GM03348 (cell line): ENCODE measurements at regions not wholly inside any gene's neighbourhood (a gene's known extent, or its start where the extent isn't known, plus 50 kb on each side); places are given as distances from the start of the nearest gene placed in this dataset.
A peak's percentile ranks its signal among the peaks of the same experiment; 100 is the strongest.
"Not testable (repeated sequence)": the region's sequence is repeated elsewhere in the genome, so short reads cannot be mapped to it uniquely, and the experiment has no call there.

Source experiments
- DNase-seq: peaks from one replicate; pipeline ENCODE4 v3.0.0; 2012; ENCODE audit warnings: low spot score

- DNase-seq = no peak
Observed at GRCh38 chr16:64724339-64724738, 397.5 kb downstream of the CDH11 start.

- DNase-seq = no peak
Observed at GRCh38 chr16:64718486-64718885, 403.4 kb downstream of the CDH11 start.

- no peak for DNase-seq
Observed at GRCh38 chr16:64717871-64718270, 404.0 kb downstream of the CDH11 start.

- DNase-seq = no peak
Observed at GRCh38 chr16:64715624-64716023, 406.2 kb downstream of the CDH11 start.

GRCh38 chr16:64712026-64712425, 409.8 kb downstream of the CDH11 start:
- peak; percentile 3 for DNase-seq

- DNase-seq = no peak
Observed at GRCh38 chr16:64711596-64711995, 410.3 kb downstream of the CDH11 start.

GRCh38 chr16:64711026-64711425, 410.8 kb downstream of the CDH11 start:
- DNase-seq = peak; percentile 17

DNA sequence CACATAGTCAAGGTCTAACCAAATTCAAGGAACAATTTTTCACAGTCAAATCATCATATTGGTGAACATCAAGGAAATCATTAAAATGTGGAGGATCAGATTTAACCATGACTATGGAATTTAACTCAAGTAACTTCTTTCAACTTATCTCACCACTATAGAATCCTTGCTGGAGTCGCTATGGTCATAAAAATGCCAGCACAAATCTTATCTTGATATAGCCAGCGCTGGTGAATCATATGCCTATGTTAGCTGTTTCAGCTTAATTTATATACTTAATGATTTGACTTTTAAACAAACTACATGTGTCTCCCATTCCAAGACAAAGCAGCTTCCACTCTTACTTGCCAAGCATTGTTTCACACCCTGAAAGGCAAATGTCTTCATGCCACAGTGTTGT, 416.4 kb downstream of the CDH11 start:
- DNase-seq = no peak

GRCh38 chr16:64704386-64704785, 417.5 kb downstream of the CDH11 start:
- no peak for DNase-seq

DNA sequence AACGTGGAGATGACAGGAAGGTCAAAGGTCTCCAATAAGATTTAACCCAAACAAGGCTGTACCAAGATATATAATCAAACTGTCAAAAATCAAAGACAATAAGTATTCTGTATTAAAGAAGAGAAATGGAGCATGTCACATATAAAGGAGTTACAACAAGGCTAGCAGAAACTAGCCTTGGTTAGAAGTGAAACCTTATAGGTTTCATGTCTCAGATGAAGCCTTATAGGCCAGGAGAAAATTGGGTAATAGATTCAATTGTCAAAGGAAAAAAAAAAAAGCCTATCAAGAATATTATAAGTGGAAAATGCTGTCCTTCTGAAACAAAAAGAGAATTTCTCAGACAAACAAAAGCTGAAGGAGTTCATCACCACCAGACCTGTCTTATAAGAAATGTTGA, 419.4 kb downstream of the CDH11 start:
- no peak for DNase-seq

GRCh38 chr16:64700628-64701027, 421.2 kb downstream of the CDH11 start:
- DNase-seq = no peak

DNA sequence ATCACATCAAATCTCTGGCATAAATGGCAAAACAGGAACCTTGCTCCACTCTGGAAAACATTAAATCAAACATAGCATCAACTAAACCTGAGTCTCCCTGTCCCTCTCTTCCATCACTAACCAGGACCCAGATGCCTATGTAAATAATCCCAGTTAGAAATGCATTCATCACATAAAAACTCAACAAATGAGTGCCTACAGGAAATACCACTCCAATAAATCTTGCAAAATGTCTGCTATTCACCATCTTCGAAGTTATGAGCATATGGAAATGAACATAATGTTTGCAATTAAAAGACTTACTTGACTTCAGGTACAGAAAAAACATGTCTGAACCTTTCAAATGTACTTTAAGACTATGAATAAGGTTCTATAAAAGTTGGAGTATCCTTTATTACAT, 425.0 kb downstream of the CDH11 start:
- no peak for DNase-seq

- no peak for DNase-seq
Observed at GRCh38 chr16:64695684-64696083, 426.2 kb downstream of the CDH11 start.

- no peak for DNase-seq
Observed at GRCh38 chr16:64693946-64694345, 427.9 kb downstream of the CDH11 start.

GRCh38 chr16:64687786-64688185, 434.1 kb downstream of the CDH11 start:
- DNase-seq = no peak

GRCh38 chr16:64687123-64687522, 434.7 kb downstream of the CDH11 start:
- DNase-seq = no peak

DNA sequence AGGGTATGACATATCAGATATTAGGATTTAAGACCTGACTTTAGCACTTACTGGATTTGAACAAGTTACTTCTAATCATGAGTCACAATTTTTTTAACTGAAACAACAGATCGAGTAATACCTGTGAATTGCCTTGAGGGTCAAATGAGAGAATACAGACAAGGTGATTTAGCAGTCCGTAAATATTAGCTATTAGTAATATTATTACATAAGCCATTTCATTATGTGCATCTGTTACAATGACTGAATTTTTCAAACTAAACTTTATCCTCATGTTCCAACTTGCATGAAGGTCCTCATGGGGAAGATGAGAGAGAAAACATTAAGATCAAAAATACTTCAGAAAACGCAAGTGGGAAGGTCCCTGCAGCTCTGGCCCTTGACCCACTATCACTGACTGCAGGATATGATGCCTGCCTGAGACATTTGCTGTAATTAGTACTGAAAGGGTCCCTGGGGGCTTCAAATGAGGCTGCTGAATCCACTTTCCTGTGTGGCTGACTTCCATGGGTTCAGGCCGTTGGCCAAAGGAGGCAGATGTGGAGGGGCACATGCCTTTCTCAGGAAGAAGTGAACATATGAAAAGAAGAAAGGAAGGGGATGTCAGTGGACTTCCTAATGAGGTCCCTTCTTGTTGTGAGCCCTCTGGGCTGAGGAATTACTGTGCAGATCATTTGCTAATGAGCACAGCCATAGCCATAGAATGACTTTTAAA, 441.7 kb downstream of the CDH11 start:
- DNase-seq = no peak

DNA sequence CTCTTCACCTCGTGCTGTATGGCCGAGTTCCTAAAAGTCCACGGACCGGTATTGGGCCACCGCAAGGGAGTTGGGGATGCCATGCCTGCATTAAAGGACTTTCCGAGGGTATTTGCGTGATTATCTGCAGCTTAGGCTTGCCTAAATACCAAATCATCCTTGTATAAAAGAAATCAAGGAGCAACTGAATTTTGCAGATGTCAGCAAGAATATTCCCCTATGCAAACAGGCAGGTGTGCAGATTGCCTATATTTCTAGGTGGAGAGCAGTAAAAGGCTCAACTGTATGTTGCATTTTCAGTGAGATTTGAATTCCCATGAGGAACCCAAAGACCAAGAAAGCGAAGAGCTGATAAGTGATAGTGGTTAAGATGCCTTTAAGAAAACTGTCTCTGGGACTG, 452.3 kb downstream of the CDH11 start:
- no peak for DNase-seq

- DNase-seq = no peak
Observed at GRCh38 chr16:64667334-64667877, 454.5 kb downstream of the CDH11 start.

GRCh38 chr16:64662312-64662711, 459.6 kb downstream of the CDH11 start:
- DNase-seq = not testable (repeated sequence)

DNA sequence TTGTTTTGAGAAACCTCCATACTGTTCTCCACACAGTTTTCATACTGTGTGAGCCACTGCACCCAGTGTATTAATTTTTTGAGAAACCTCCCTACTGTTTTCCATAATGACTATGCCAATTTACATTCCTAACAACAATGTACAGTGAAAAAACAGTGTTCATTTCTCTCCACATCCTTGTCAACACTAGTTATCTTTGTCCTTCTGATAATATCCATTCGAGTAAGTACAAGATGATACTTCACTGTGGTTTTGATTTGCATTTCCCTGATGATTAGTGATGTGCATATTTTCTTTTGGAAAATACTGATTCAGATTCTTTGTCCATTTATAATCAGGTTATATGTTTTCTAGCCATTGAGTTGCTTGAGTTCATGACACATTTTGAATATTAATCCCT, 462.0 kb downstream of the CDH11 start:
- no peak for DNase-seq

DNA sequence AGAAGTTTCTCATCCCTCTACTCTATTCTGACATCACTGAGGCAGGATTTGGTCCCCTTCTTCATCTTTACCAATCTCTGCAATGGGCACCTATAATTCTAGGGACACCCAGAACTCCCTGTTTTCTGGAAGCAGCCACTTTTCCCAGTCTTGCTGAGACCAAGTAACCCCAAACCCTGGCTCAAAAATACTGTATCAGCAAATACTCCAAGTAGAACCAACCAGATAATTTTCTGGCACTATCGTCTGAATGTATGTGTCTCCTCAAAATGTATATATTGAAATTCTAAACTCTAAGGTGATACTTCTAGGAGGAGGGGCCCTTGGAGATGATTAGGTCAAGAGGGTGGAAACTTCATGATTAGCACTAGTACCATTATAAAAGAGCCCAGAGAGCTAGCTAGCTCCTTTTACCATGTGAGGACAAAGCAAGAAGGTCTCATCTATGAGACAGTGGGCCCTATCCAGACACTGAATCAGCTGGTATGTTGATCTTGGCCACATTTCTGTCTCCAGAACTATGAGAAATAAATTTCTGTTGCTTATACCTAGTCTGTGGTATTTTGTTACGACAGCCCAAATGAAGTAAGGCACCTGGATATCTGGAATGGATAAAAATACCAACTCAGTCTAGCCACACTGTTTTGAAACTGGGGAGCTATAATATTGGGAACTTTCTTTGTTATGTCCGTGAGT, 464.4 kb downstream of the CDH11 start:
- DNase-seq = peak; percentile 34

- DNase-seq = no peak
Observed at GRCh38 chr16:64656471-64656870, 465.4 kb downstream of the CDH11 start.

DNA sequence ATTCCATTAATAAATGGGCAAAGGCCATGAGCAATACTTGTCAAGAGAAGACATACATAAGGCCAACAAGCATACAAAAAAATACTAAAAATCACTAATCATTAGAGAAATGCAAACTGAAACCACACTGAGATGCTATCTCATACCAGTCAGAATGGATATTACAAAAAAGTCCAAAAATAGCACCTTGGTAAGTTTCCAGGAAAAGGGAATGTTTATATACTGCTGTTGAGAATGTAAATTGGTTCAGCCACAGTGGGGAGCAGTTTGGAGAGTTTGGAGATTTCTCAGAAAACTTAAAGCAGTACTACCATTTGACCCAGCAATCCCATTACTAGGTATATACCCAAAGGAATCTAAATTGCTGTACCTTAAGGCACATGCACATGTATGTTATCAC, 467.7 kb downstream of the CDH11 start:
- no peak for DNase-seq
